Ovary (tissue), 3 donors: ENCODE measurements at regions not wholly inside any gene's neighbourhood (a gene's known extent, or its start where the extent isn't known, plus 50 kb on each side); places are given as distances from the start of the nearest gene placed in this dataset.

ENCODE experiments used
- EP300 ChIP-seq: sonication (generic); formaldehyde crosslinking; IDR thresholded peaks from one replicate; pipeline ENCODE4 v1.6.1; 2017; ENCODE audit warnings: antibody characterized with exemption
- POLR2A ChIP-seq: fragments of 450-650 bp; IDR thresholded peaks from one replicate; pipeline ENCODE4 v1.6.1; 2017; ENCODE audit warnings: antibody characterized with exemption, mild to moderate bottlenecking, moderate library complexity
- TF ChIP-seq, protein P1 (sequence below), 3 donors: fragments of 450-650 bp in 2 of 3; fragments of 200-600 bp in 1 of 3; IDR thresholded peaks; one replicate each; pipeline versions ENCODE4 v1.5.1 to v1.8.0; 2016 to 2022; ENCODE audit warnings: antibody characterized with exemption in 3 of 3, mild to moderate bottlenecking in 1 of 3
- donor health status: DM: no; HTN: no; CAD: no.

- no peak for TF ChIP-seq POLR2A
- TF ChIP-seq, protein P1, sequence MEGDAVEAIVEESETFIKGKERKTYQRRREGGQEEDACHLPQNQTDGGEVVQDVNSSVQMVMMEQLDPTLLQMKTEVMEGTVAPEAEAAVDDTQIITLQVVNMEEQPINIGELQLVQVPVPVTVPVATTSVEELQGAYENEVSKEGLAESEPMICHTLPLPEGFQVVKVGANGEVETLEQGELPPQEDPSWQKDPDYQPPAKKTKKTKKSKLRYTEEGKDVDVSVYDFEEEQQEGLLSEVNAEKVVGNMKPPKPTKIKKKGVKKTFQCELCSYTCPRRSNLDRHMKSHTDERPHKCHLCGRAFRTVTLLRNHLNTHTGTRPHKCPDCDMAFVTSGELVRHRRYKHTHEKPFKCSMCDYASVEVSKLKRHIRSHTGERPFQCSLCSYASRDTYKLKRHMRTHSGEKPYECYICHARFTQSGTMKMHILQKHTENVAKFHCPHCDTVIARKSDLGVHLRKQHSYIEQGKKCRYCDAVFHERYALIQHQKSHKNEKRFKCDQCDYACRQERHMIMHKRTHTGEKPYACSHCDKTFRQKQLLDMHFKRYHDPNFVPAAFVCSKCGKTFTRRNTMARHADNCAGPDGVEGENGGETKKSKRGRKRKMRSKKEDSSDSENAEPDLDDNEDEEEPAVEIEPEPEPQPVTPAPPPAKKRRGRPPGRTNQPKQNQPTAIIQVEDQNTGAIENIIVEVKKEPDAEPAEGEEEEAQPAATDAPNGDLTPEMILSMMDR (IDR thresholded peaks at IDR 0.05), result no peak
- TF ChIP-seq EP300, result no peak
Observed at GRCh38 chr9:119436261-119436660, 67.0 kb upstream of the BRINP1 start.
